ENCODE measurements at regions not wholly inside any gene's neighbourhood (a gene's known extent, or its start where the extent isn't known, plus 50 kb on each side); places are given as distances from the start of the nearest gene placed in this dataset.

GRCh38 chr21:35243171-35243570, 194.1 kb upstream of the RUNX1 start:
- no peak for TF ChIP-seq TAF1 (IDR thresholded peaks at IDR 0.05; ENCODE audit: low read depth)
- no peak for TF ChIP-seq ZBTB7A (IDR thresholded peaks at IDR 0.05; ENCODE audit: low read depth)
- no peak for TF ChIP-seq RAD21 (IDR thresholded peaks at IDR 0.05; ENCODE audit: low read depth)
- TF ChIP-seq NFIC (IDR thresholded peaks at IDR 0.05): no peak
- no peak for TF ChIP-seq CREB1 (IDR thresholded peaks at IDR 0.05; ENCODE audit: low read depth)
- no peak for TF ChIP-seq MAX (IDR thresholded peaks at IDR 0.05)
- TF ChIP-seq YY1 (IDR thresholded peaks at IDR 0.05; ENCODE audit: low read depth): no peak
- TF ChIP-seq CEBPB (IDR thresholded peaks at IDR 0.05): no peak
- TF ChIP-seq FOXM1 (IDR thresholded peaks at IDR 0.05; ENCODE audit: borderline replicate concordance, low read depth): no peak
- TF ChIP-seq USF1 (IDR thresholded peaks at IDR 0.05): no peak
- TF ChIP-seq EGR1 (IDR thresholded peaks at IDR 0.05): no peak
- no peak for TF ChIP-seq TCF12 (IDR thresholded peaks at IDR 0.05; ENCODE audit: low read depth)
- TF ChIP-seq EP300 (IDR thresholded peaks at IDR 0.05; ENCODE audit: borderline replicate concordance): no peak
- TF ChIP-seq TEAD4 (IDR thresholded peaks at IDR 0.05): no peak
- TF ChIP-seq REST (IDR thresholded peaks at IDR 0.05; ENCODE audit: low read depth): no peak

DNA sequence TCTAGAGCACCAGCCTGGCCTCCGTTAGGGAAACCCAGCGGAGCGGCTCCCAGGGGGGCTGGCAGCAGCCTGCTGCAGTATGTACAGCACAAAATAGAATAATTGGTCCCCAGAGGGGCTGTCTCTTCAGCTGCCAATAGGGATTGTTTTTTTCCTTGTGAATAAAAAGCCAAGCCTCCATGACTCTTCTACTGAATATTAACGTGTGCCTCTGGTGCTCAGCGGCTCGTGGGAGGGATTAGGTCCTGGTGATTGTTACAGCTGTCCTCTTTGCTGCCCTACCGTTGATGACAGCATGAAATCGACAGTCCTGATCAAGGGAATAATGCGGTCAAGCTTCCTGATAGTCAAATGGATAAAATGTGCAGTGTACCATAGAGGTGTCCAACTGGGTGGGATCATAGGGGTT, 190.7 kb upstream of the RUNX1 start:
- TF ChIP-seq NFIC (IDR thresholded peaks at IDR 0.05) (no peak), MAX (IDR thresholded peaks at IDR 0.05) (no peak), FOXM1 (IDR thresholded peaks at IDR 0.05; ENCODE audit: borderline replicate concordance, low read depth) (no peak), TEAD4 (IDR thresholded peaks at IDR 0.05) (no peak), EP300 (IDR thresholded peaks at IDR 0.05; ENCODE audit: borderline replicate concordance) (no peak), EGR1 (IDR thresholded peaks at IDR 0.05) (no peak), REST (IDR thresholded peaks at IDR 0.05; ENCODE audit: low read depth) (no peak), TAF1 (IDR thresholded peaks at IDR 0.05; ENCODE audit: low read depth) (no peak), YY1 (IDR thresholded peaks at IDR 0.05; ENCODE audit: low read depth) (no peak), RAD21 (IDR thresholded peaks at IDR 0.05; ENCODE audit: low read depth) (no peak), CEBPB (IDR thresholded peaks at IDR 0.05) (no peak), TCF12 (IDR thresholded peaks at IDR 0.05; ENCODE audit: low read depth) (no peak)

DNA sequence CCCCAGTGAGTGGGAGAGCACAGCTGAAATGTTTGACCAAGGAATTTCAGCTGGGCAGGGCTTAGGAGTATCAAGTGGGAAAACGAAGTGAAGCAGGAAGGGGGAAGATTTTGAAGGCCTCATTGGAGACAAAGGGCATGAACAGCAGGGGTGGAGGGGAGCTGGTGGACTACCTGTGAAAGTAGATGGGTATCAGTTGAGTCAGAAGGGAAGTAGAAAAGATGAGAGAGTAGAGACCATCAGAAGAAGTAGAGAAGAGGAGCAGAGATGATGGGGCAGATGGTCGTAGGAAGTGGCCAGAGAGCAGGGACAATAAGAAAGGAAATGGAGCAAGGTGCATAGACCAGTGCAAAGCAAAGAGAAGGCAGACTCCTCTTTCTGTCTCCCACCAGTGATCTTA, 189.0 kb upstream of the RUNX1 start:
- TF ChIP-seq CEBPB (IDR thresholded peaks at IDR 0.05) (no peak), YY1 (IDR thresholded peaks at IDR 0.05; ENCODE audit: low read depth) (no peak), ZBTB7A (IDR thresholded peaks at IDR 0.05; ENCODE audit: low read depth) (no peak), RAD21 (IDR thresholded peaks at IDR 0.05; ENCODE audit: low read depth) (no peak), NFIC (IDR thresholded peaks at IDR 0.05) (no peak), TEAD4 (IDR thresholded peaks at IDR 0.05) (no peak)

- no peak for TF ChIP-seq USF1 (IDR thresholded peaks at IDR 0.05)
- TF ChIP-seq CEBPB (IDR thresholded peaks at IDR 0.05): no peak
- no peak for TF ChIP-seq TCF12 (IDR thresholded peaks at IDR 0.05; ENCODE audit: low read depth)
- TF ChIP-seq TEAD4 (IDR thresholded peaks at IDR 0.05): no peak
- no peak for TF ChIP-seq TAF1 (IDR thresholded peaks at IDR 0.05; ENCODE audit: low read depth)
- no peak for TF ChIP-seq MAX (IDR thresholded peaks at IDR 0.05)
- no peak for TF ChIP-seq EP300 (IDR thresholded peaks at IDR 0.05; ENCODE audit: borderline replicate concordance)
- no peak for TF ChIP-seq EGR1 (IDR thresholded peaks at IDR 0.05)
- TF ChIP-seq YY1 (IDR thresholded peaks at IDR 0.05; ENCODE audit: low read depth): no peak
- no peak for TF ChIP-seq REST (IDR thresholded peaks at IDR 0.05; ENCODE audit: low read depth)
- no peak for TF ChIP-seq ZBTB7A (IDR thresholded peaks at IDR 0.05; ENCODE audit: low read depth)
- no peak for TF ChIP-seq FOXM1 (IDR thresholded peaks at IDR 0.05; ENCODE audit: borderline replicate concordance, low read depth)
- no peak for TF ChIP-seq RAD21 (IDR thresholded peaks at IDR 0.05; ENCODE audit: low read depth)
- TF ChIP-seq NFIC (IDR thresholded peaks at IDR 0.05): no peak
Observed at GRCh38 chr21:35237287-35237686, 188.2 kb upstream of the RUNX1 start.

Measured in Ishikawa (cell line).